Dermis blood vessel endothelial cell (primary cell): ENCODE measurements at regions not wholly inside any gene's neighbourhood (a gene's known extent, or its start where the extent isn't known, plus 50 kb on each side); places are given as distances from the start of the nearest gene placed in this dataset.

Experiments
- DNase-seq: peaks from one replicate; pipeline ENCODE4 v3.0.0; 2010

GRCh38 chr5:67289763-67290521 lies 93.3 kb upstream of the CD180 start:
- DNase-seq = no peak

GRCh38 chr5:67287510-67288268 lies 91.1 kb upstream of the CD180 start:
- peak; percentile 28 for DNase-seq

- DNase-seq = peak; percentile 38
Observed at GRCh38 chr5:67286006-67286405, 89.4 kb upstream of the CD180 start.

- no peak for DNase-seq
Observed at GRCh38 chr5:67283988-67284487, 87.4 kb upstream of the CD180 start.

GRCh38 chr5:67283275-67283987 lies 86.8 kb upstream of the CD180 start:
- DNase-seq = no peak

GRCh38 chr5:67281874-67282273 lies 85.3 kb upstream of the CD180 start:
- DNase-seq = no peak

GRCh38 chr5:67273689-67274356 lies 77.2 kb upstream of the CD180 start:
- no peak for DNase-seq

- no peak for DNase-seq
Observed at GRCh38 chr5:67272453-67273130, 76.0 kb upstream of the CD180 start.

GRCh38 chr5:67268231-67269021 lies 71.8 kb upstream of the CD180 start:
- peak; percentile 65 for DNase-seq

GRCh38 chr5:67267512-67268216 lies 71.1 kb upstream of the CD180 start:
- no peak for DNase-seq

GRCh38 chr5:67266654-67267350 lies 70.2 kb upstream of the CD180 start:
- no peak for DNase-seq

- DNase-seq = no peak
Observed at GRCh38 chr5:67265951-67266350, 69.4 kb upstream of the CD180 start.

- DNase-seq = no peak
Observed at GRCh38 chr5:67263656-67264408, 67.2 kb upstream of the CD180 start.

GRCh38 chr5:67262956-67263355 lies 66.4 kb upstream of the CD180 start:
- no peak for DNase-seq

- DNase-seq = no peak
Observed at GRCh38 chr5:67262206-67262605, 65.6 kb upstream of the CD180 start.

GRCh38 chr5:67259548-67260215 lies 63.1 kb upstream of the CD180 start:
- peak; percentile 9 for DNase-seq

- DNase-seq = no peak
Observed at GRCh38 chr5:67257500-67257899, 60.9 kb upstream of the CD180 start.

GRCh38 chr5:67257077-67257476 lies 60.5 kb upstream of the CD180 start:
- no peak for DNase-seq

GRCh38 chr5:67255881-67256280 lies 59.3 kb upstream of the CD180 start:
- peak; percentile 15 for DNase-seq
